Central memory CD8-positive, alpha-beta T cell (primary cell): ENCODE measurements at regions not wholly inside any gene's neighbourhood (a gene's known extent, or its start where the extent isn't known, plus 50 kb on each side); places are given as distances from the start of the nearest gene placed in this dataset.
"Not testable (repeated sequence)": the region's sequence is repeated elsewhere in the genome, so short reads cannot be mapped to it uniquely, and the experiment has no call there.

Source experiments
- ATAC-seq: fragments of 150-1000 bp; cut with Tn5 transposase; replicated peaks from 2 replicates; pipeline ENCODE4 v1.10.0; 2022; ENCODE audit warnings: mild to moderate bottlenecking, moderate FRiP score, moderate number of reproducible peaks; ENCODE audit not compliant: poor library complexity, severe bottlenecking; ENCODE audit errors: extremely low read depth
- DNase-seq, 2 donors: peaks; one replicate each; pipeline ENCODE4 v3.0.0; 2021; ENCODE audit warnings: low spot score in 2 of 2
- H3K27ac Mint-ChIP-seq: one replicate; pipeline ENCODE4 v1.8.0; 2022; ENCODE audit warnings: low read depth, mild to moderate bottlenecking, moderate library complexity, mixed read lengths
- H3K27me3 Mint-ChIP-seq: one replicate; pipeline ENCODE4 v1.8.0; 2022; ENCODE audit warnings: mixed read lengths
- H3K36me3 Mint-ChIP-seq: one replicate; pipeline ENCODE4 v1.8.0; 2022; ENCODE audit warnings: mild to moderate bottlenecking, moderate library complexity, mixed read lengths; ENCODE audit not compliant: insufficient read depth
- H3K4me1 Mint-ChIP-seq: one replicate; pipeline ENCODE4 v1.8.0; 2022; ENCODE audit warnings: mixed read lengths
- H3K4me3 Mint-ChIP-seq: one replicate; pipeline ENCODE4 v1.8.0; 2022; ENCODE audit warnings: mild to moderate bottlenecking, moderate library complexity, mixed read lengths
- H3K9me3 Mint-ChIP-seq: one replicate; pipeline ENCODE4 v1.8.0; 2022; ENCODE audit warnings: mixed read lengths

- Mint-ChIP-seq H3K36me3 (no peaks in the 10 kb centered on the region), H3K9me3 (no peaks in the 10 kb centered on the region), H3K27me3 (no peaks in the 10 kb centered on the region), H3K27ac (no peak overlapping the region), H3K4me1 (no peaks in the 10 kb centered on the region), H3K4me3 (no peak overlapping the region)
- DNase-seq, result no peak
- no peak for ATAC-seq
Observed at GRCh38 chr15:35953424-35953823, 407.5 kb upstream of the DPH6 start.

GRCh38 chr15:35956056-35956455, 410.1 kb upstream of the DPH6 start:
- no peaks in the 10 kb centered on the region for H3K36me3 Mint-ChIP-seq
- ATAC-seq (no peak), DNase-seq (no peak)
- no peak overlapping the region for H3K27ac Mint-ChIP-seq
- H3K4me3 Mint-ChIP-seq, result no peak overlapping the region
- no peaks in the 10 kb centered on the region for H3K27me3 Mint-ChIP-seq
- H3K4me1 Mint-ChIP-seq, result no peaks in the 10 kb centered on the region
- H3K9me3 Mint-ChIP-seq, result no peaks in the 10 kb centered on the region

- H3K36me3 Mint-ChIP-seq, result no peaks in the 10 kb centered on the region
- no peaks in the 10 kb centered on the region for H3K4me1 Mint-ChIP-seq
- no peak overlapping the region for H3K4me3 Mint-ChIP-seq
- DNase-seq (no peak), ATAC-seq (no peak)
- no peaks in the 10 kb centered on the region for H3K27me3 Mint-ChIP-seq
- H3K27ac Mint-ChIP-seq, result no peak overlapping the region
- H3K9me3 Mint-ChIP-seq, result no peaks in the 10 kb centered on the region
Observed at GRCh38 chr15:35958021-35958420, 412.1 kb upstream of the DPH6 start.

GRCh38 chr15:35958975-35959374, 413.0 kb upstream of the DPH6 start:
- H3K27me3 Mint-ChIP-seq, result no peaks in the 10 kb centered on the region
- no peak overlapping the region for H3K4me3 Mint-ChIP-seq
- no peaks in the 10 kb centered on the region for H3K4me1 Mint-ChIP-seq
- H3K36me3 Mint-ChIP-seq, result no peaks in the 10 kb centered on the region
- DNase-seq, result no peak
- no peak overlapping the region for H3K27ac Mint-ChIP-seq
- H3K9me3 Mint-ChIP-seq, result no peaks in the 10 kb centered on the region
- ATAC-seq, result no peak

- peaks cover 4% of the 10 kb centered on the region for H3K9me3 Mint-ChIP-seq
- no peaks in the 10 kb centered on the region for H3K4me1 Mint-ChIP-seq
- no peak overlapping the region for H3K27ac Mint-ChIP-seq
- H3K4me3 Mint-ChIP-seq, result no peak overlapping the region
- DNase-seq (no peak), ATAC-seq (no peak)
- H3K36me3 Mint-ChIP-seq, result no peaks in the 10 kb centered on the region
- no peaks in the 10 kb centered on the region for H3K27me3 Mint-ChIP-seq
Observed at GRCh38 chr15:35963326-35963725, 417.4 kb upstream of the DPH6 start.

GRCh38 chr15:35966781-35967180, 420.8 kb upstream of the DPH6 start:
- ATAC-seq, result no peak
- H3K27ac Mint-ChIP-seq, result no peak overlapping the region
- peaks cover 2% of the 10 kb centered on the region for H3K36me3 Mint-ChIP-seq
- H3K27me3 Mint-ChIP-seq, result no peaks in the 10 kb centered on the region
- peaks cover 4% of the 10 kb centered on the region for H3K9me3 Mint-ChIP-seq
- DNase-seq, result no peak
- no peaks in the 10 kb centered on the region for H3K4me1 Mint-ChIP-seq
- H3K4me3 Mint-ChIP-seq, result no peak overlapping the region

GRCh38 chr15:35967968-35968367, 422.0 kb upstream of the DPH6 start:
- DNase-seq, H3K27me3 Mint-ChIP-seq, ATAC-seq, H3K4me3 Mint-ChIP-seq, H3K36me3 Mint-ChIP-seq, H3K9me3 Mint-ChIP-seq, H3K27ac Mint-ChIP-seq, H3K4me1 Mint-ChIP-seq: not testable (repeated sequence)

- H3K27ac Mint-ChIP-seq, result no peak overlapping the region
- H3K4me1 Mint-ChIP-seq, result no peaks in the 10 kb centered on the region
- ATAC-seq (no peak), DNase-seq (no peak)
- no peaks in the 10 kb centered on the region for H3K27me3 Mint-ChIP-seq
- H3K36me3 Mint-ChIP-seq, result peaks cover 2% of the 10 kb centered on the region
- H3K9me3 Mint-ChIP-seq, result peaks cover 5% of the 10 kb centered on the region
- no peak overlapping the region for H3K4me3 Mint-ChIP-seq
Observed at GRCh38 chr15:35973029-35973428, 427.1 kb upstream of the DPH6 start.

GRCh38 chr15:35974052-35974451, 428.1 kb upstream of the DPH6 start:
- Mint-ChIP-seq H3K27ac (no peak overlapping the region), H3K27me3 (no peaks in the 10 kb centered on the region), H3K4me3 (no peak overlapping the region), H3K4me1 (no peaks in the 10 kb centered on the region), H3K9me3 (peaks cover 5% of the 10 kb centered on the region), H3K36me3 (no peaks in the 10 kb centered on the region)
- ATAC-seq, result no peak
- DNase-seq, result no peak

- no peaks in the 10 kb centered on the region for H3K27me3 Mint-ChIP-seq
- no peak overlapping the region for H3K27ac Mint-ChIP-seq
- no peak overlapping the region for H3K4me3 Mint-ChIP-seq
- no peaks in the 10 kb centered on the region for H3K4me1 Mint-ChIP-seq
- peaks cover 5% of the 10 kb centered on the region for H3K9me3 Mint-ChIP-seq
- H3K36me3 Mint-ChIP-seq, result no peaks in the 10 kb centered on the region
- ATAC-seq, result no peak
- no peak for DNase-seq
Observed at GRCh38 chr15:35975941-35976340, 430.0 kb upstream of the DPH6 start.

GRCh38 chr15:35979608-35980007, 433.6 kb upstream of the DPH6 start:
- H3K4me1 Mint-ChIP-seq, result no peaks in the 10 kb centered on the region
- H3K27me3 Mint-ChIP-seq, result no peaks in the 10 kb centered on the region
- no peak overlapping the region for H3K27ac Mint-ChIP-seq
- DNase-seq, result no peak
- no peak overlapping the region for H3K4me3 Mint-ChIP-seq
- no peaks in the 10 kb centered on the region for H3K36me3 Mint-ChIP-seq
- ATAC-seq, result no peak
- peaks cover 5% of the 10 kb centered on the region for H3K9me3 Mint-ChIP-seq

GRCh38 chr15:35980719-35981118, 434.8 kb upstream of the DPH6 start:
- DNase-seq, result no peak
- Mint-ChIP-seq H3K4me3 (no peak overlapping the region), H3K9me3 (no peaks in the 10 kb centered on the region), H3K36me3 (no peaks in the 10 kb centered on the region), H3K27ac (no peak overlapping the region), H3K27me3 (no peaks in the 10 kb centered on the region), H3K4me1 (no peaks in the 10 kb centered on the region)
- no peak for ATAC-seq

GRCh38 chr15:35986191-35986721, 440.3 kb upstream of the DPH6 start:
- Mint-ChIP-seq H3K36me3 (no peaks in the 10 kb centered on the region), H3K4me1 (no peaks in the 10 kb centered on the region), H3K9me3 (peaks cover 9% of the 10 kb centered on the region), H3K27ac (no peak overlapping the region), H3K27me3 (no peaks in the 10 kb centered on the region), H3K4me3 (no peak overlapping the region)
- ATAC-seq (no peak), DNase-seq (no peak)

- Mint-ChIP-seq H3K4me3 (no peak overlapping the region), H3K27ac (no peak overlapping the region), H3K4me1 (no peaks in the 10 kb centered on the region), H3K36me3 (no peaks in the 10 kb centered on the region), H3K9me3 (peaks cover 9% of the 10 kb centered on the region), H3K27me3 (no peaks in the 10 kb centered on the region)
- DNase-seq (no peak), ATAC-seq (no peak)
Observed at GRCh38 chr15:35987056-35987455, 441.1 kb upstream of the DPH6 start.
